GM18868 (cell line): ENCODE measurements at regions not wholly inside any gene's neighbourhood (a gene's known extent, or its start where the extent isn't known, plus 50 kb on each side); places are given as distances from the start of the nearest gene placed in this dataset.
"Not testable (repeated sequence)": the region's sequence is repeated elsewhere in the genome, so short reads cannot be mapped to it uniquely, and the experiment has no call there.

Source experiments
- ATAC-seq: cut with Tn5 transposase; IDR thresholded peaks from one replicate; pipeline ENCODE4 v1.9.1; 2021; ENCODE audit warnings: mild to moderate bottlenecking, moderate library complexity; ENCODE audit not compliant: unreplicated experiment

GRCh38 chr18:6566338-6566911, 151.7 kb upstream of the L3MBTL4 start:
- ATAC-seq, result peak; percentile 64

- ATAC-seq, result no peak
These were observed 155.1 kb upstream of the L3MBTL4 start for GRCh38 chr18:6569813-6570212.

GRCh38 chr18:6570581-6571238, 156.0 kb upstream of the L3MBTL4 start:
- ATAC-seq, result no peak

DNA sequence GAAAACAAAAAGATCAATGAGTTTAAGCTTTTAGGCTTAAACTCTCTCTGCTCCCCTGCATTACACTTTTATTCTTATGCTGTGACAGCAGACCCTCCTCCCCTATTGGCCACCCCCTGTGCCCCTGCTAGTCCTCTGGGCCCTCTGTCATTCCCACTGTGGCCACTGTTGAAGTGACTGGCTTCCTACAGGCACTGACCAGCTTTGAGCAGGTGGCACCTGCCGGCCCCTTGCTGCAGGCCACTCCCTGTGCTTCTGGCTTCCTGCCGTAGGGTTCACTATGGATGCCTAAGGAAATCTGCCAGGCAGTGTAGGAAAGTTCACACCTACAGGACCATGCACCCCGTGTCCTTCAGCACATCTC, 156.5 kb upstream of the L3MBTL4 start:
- no peak for ATAC-seq

- ATAC-seq, result not testable (repeated sequence)
These were observed 157.3 kb upstream of the ARHGAP28 start for GRCh38 chr18:6572192-6572591.

- no peak for ATAC-seq
These were observed 154.9 kb upstream of the ARHGAP28 start for GRCh38 chr18:6574631-6575030.

GRCh38 chr18:6575908-6576307, 153.6 kb upstream of the ARHGAP28 start:
- no peak for ATAC-seq

DNA sequence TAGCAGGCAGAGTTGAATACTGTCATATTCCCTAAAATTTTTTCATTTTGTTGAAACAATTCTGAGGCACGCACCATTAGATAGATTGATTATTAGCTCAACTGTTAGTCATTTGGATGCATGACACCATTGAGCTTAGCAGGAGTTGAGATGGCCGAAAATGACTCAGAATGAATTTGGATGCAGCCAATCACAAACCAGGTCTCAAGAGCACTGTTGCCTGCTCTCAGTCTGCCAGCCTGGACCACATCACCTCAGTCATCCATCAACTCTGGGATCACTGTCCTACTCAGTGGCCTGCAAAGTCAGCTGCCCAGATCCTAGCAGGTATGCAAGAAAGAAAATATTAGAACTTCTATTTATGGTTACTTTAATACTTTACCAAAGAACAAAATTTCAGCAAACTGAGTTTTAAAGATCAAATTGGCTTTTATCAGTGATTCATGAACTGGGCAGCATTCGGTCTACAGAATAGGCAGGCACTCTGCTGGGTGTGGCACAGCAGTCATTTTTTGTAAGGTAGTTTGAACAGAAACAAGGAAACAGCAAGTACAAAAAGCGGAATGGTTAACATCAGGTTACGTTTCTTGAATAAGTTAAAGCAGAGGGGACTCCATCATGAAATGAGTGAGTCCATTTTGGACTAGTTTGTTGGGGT, 152.7 kb upstream of the ARHGAP28 start:
- ATAC-seq, result no peak

GRCh38 chr18:6578686-6579085, 150.8 kb upstream of the ARHGAP28 start:
- ATAC-seq, result no peak

DNA sequence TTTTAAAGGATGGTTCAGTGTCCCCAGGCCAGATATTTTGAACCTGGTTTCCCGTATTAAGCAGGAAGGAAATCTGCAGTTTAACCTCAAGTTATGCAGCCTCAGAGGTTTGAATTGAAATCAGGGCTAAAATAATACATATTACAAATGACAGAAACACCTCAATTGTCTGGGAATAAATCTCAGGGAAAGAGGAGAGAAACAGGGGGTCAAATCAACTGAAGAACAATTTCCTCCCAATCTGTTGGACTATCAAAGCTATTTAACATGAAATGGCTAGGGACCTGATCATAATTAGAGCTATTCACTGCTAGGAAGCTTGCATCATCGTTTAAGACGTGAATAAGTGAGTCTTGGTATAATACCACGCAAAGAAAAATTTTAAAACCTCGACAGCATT, 150.0 kb upstream of the ARHGAP28 start:
- ATAC-seq, result no peak

GRCh38 chr18:6580401-6580800, 149.1 kb upstream of the ARHGAP28 start:
- ATAC-seq, result no peak

DNA sequence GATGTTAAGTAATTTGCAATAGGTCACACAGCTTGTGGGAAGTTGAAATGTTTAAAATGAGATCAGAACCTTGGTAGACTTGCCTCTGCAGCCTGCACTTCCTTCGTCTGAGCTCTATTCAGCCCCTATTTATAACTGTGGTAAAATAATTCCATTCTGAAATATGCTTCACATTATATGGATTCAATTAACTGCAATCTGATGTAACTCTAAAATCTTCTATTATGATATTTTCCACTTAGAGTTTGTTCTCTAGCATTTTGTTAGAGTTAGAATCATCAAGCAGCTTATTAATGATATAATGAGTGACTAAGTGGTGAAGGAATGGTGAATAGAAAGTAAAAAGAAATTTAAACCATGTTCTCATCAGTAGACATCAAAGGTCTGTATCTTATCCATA, 139.6 kb upstream of the ARHGAP28 start:
- ATAC-seq, result no peak

DNA sequence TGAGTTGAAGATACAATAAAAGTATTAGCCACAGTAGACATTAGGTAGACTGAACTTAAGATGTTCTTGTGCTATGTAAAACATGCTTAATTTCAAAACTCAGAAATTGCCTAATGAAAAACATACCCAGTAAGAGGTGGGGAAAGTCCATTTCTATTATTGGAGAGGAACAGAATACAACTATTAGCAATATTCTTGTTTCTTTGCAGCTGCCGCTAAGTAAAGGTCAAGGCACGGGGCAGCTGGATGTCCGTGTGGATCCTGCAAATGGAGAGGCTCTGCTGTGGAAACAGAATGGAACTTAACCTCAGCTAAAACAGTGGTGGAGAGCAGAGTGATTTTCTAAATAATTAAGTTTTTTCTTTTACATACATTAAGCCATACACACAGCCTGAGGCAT, 139.2 kb upstream of the ARHGAP28 start:
- ATAC-seq, result no peak

DNA sequence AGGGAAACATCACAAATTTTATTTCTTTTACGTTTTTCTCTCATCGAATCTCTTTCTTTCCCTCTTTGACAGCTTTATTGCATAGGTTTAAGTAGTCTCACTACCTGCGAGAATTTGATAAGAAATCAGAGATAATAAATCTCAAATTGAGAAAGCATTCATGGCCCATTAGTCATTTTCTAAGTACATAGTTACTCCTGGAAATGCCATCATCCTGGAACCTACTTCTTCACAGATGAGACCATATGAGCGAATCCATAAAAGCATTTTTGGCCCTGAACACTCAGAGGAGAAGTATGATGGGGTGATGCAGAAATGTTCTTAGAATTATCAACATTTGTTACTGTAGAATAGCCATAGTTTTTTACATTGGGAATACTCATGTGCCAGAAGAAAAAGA, 138.0 kb upstream of the ARHGAP28 start:
- ATAC-seq, result no peak

DNA sequence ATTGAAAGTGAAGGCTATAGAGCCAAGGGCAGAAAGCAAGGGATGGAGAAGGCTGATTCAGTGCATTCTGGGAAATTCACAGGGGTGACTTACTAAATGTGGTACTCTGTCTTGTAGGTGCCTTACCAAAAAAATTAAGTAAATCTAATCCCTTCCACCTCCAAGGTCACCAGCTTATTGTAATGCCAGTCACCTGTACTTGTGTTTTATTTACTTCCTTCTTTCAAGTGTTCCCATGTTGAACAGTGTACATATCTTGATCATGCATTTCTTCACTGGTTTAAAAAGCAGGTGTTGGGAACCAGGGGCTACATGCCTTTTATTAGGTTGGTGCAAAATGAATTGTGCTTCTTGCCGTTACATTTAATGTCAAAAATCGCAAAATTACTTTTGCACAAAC, 137.0 kb upstream of the ARHGAP28 start:
- no peak for ATAC-seq

GRCh38 chr18:6593142-6593885, 136.2 kb upstream of the ARHGAP28 start:
- ATAC-seq, result no peak

- no peak for ATAC-seq
These were observed 133.8 kb upstream of the ARHGAP28 start for GRCh38 chr18:6595666-6596065.

DNA sequence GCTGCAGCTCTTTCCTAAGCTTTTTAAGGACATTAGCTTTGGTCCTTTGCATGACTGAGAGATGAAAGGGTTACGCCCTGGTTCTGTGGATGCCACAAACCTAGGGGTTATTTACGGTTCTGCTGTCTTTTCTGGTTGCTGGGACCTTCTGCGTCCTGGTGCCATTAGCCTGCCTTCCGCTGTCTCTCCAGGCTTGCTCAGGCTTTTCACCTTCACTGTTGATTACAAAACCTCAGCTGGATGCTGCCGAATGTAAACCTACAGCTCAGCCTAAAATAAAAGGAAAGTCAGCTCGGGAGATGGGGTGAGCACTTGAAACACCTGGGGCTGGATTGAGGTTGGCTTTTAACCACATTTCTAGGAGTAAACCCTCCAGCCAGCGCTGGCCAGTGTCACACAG, 130.9 kb upstream of the ARHGAP28 start:
- no peak for ATAC-seq

GRCh38 chr18:6600667-6601167, 128.8 kb upstream of the ARHGAP28 start:
- ATAC-seq, result no peak

DNA sequence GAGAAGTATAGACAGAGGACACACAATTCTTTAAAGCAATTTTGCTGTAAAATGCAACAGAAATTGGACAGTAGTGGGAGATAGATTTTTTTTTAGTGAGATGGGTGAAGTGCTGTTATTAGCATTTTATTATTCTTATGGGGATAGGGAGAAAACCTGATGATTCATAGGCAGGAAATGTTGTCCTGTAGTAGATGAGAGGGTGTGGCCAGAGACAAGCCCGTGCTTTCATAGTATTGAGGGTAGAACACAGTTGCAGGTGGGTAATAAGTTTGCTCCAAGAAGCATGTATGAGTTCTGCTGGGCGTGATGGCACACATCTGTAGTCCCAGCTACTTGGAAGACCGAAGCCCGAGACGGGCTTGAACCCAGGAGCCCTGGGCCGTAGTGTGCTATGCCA, 128.3 kb upstream of the ARHGAP28 start:
- no peak for ATAC-seq

GRCh38 chr18:6602365-6602764, 127.2 kb upstream of the ARHGAP28 start:
- no peak for ATAC-seq

- no peak for ATAC-seq
These were observed 125.0 kb upstream of the ARHGAP28 start for GRCh38 chr18:6604573-6604941.
